OCI-LY7 (cell line): ENCODE measurements at regions not wholly inside any gene's neighbourhood (a gene's known extent, or its start where the extent isn't known, plus 50 kb on each side); places are given as distances from the start of the nearest gene placed in this dataset.

Experiments
- CTCF ChIP-seq: fragments of 200-600 bp; sonication (generic); conservative IDR thresholded peaks from 2 replicates; pipeline ENCODE4 v1.5.1; 2014; ENCODE audit warnings: mild to moderate bottlenecking, antibody characterized with exemption, low read length, moderate library complexity, mixed read lengths
- EZH2phosphoT487 ChIP-seq: fragments of 200-600 bp; sonication (generic); IDR thresholded peaks from 2 replicates; pipeline ENCODE4 v1.6.1; 2018; ENCODE audit warnings: low read depth, borderline replicate concordance, mild to moderate bottlenecking, mixed run types, antibody characterized with exemption, low read length, moderate library complexity, mixed read lengths

- TF ChIP-seq CTCF (no peak), EZH2phosphoT487 (no peak)
Measured at GRCh38 chr3:145906301-145906700, 254.7 kb downstream of the PLOD2 start.
